NT2/D1 (cell line): ENCODE measurements at regions not wholly inside any gene's neighbourhood (a gene's known extent, or its start where the extent isn't known, plus 50 kb on each side); places are given as distances from the start of the nearest gene placed in this dataset.

ENCODE experiments used
- DNase-seq: peaks from one replicate; pipeline ENCODE4 v3.0.0-alpha.2; 2011; ENCODE audit warnings: low read depth, low spot score
- H3K27me3 ChIP-seq: 2 replicates; pipeline ENCODE4 v1.6.0; 2011; ENCODE audit warnings: mild to moderate bottlenecking; ENCODE audit not compliant: insufficient read length, insufficient read depth
- H3K36me3 ChIP-seq: 2 replicates; pipeline ENCODE4 v1.6.1; 2011; ENCODE audit warnings: mild to moderate bottlenecking, low read length, mixed read lengths; ENCODE audit not compliant: insufficient read depth, insufficient read length
- H3K4me1 ChIP-seq: 2 replicates; pipeline ENCODE4 v1.5.1; 2011; ENCODE audit not compliant: insufficient read depth, insufficient read length
- H3K4me3 ChIP-seq: 2 replicates; pipeline ENCODE4 v1.5.1; 2011; ENCODE audit warnings: low read depth; ENCODE audit not compliant: insufficient read length
- H3K9ac ChIP-seq: 2 replicates; pipeline ENCODE4 v1.6.0; 2011; ENCODE audit warnings: low read depth; ENCODE audit not compliant: insufficient read length
- H3K9me3 ChIP-seq: 2 replicates; pipeline ENCODE4 v1.5.1; 2011; ENCODE audit warnings: mild to moderate bottlenecking, low read length; ENCODE audit not compliant: insufficient read depth
- SUZ12 ChIP-seq: IDR thresholded peaks from 2 replicates; pipeline ENCODE4 v1.6.1; 2011; ENCODE audit not compliant: insufficient read length, insufficient read depth; ENCODE audit errors: extremely low read depth
- YY1 ChIP-seq: IDR thresholded peaks from 2 replicates; pipeline ENCODE4 v1.6.1; 2011; ENCODE audit not compliant: insufficient read length, insufficient read depth
- ZNF274 ChIP-seq: IDR thresholded peaks from 2 replicates; pipeline ENCODE4 v1.6.1; 2011; ENCODE audit warnings: mild to moderate bottlenecking, low read depth, low read length

DNA sequence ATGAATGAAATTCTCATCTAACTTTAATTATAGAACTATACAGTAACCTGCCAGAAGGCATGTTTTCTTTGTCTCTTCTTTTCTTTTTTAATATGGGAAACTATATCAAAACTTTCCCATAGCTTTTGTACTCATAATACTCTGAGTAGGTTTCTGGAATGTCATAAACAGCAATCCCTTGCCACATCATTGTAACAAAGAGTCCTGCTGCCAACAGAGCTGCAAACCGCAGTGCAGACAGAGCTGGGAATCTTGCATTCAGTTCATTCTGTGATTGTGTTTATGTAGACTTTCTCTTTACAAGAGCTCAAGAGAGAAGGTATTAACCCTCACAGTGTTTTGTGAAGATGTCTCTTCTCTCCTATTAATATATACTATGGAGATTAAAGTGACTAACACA lies 304.4 kb upstream of the SLIT2 start:
- Histone ChIP-seq H3K36me3 (no peaks in the 10 kb centered on the region), H3K27me3 (no peaks in the 10 kb centered on the region), H3K4me1 (no peaks in the 10 kb centered on the region), H3K9me3 (no peaks in the 10 kb centered on the region; the same call in 1 of the 2 replicates), H3K4me3 (no peak overlapping the region), H3K9ac (no peak overlapping the region)
- no peak for DNase-seq
- TF ChIP-seq SUZ12 (no peak), ZNF274 (no peak), YY1 (no peak)

DNA sequence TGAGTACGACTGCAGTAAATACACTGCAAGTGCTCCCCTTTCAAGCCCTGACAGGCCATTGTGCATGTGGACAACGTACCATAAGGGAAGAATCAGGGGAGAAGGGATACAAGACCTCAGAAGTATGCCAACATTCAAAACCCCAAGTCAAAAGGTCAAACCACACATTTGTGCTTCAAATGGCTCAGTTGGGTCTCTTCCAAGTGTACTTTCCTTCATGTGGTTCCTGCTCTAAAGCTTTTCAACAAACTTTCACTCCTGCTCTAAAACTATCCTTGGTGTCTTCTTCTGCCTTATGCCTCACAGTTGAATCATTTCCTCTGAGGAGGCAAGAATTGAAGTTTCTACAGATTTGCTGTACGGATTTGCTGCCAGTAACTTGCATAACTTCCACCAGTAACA lies 305.7 kb upstream of the SLIT2 start:
- Histone ChIP-seq H3K9ac (no peak overlapping the region), H3K4me1 (no peaks in the 10 kb centered on the region), H3K27me3 (no peaks in the 10 kb centered on the region), H3K4me3 (no peak overlapping the region), H3K9me3 (no peaks in the 10 kb centered on the region; the same call in 1 of the 2 replicates), H3K36me3 (no peaks in the 10 kb centered on the region)
- TF ChIP-seq ZNF274 (no peak), SUZ12 (no peak), YY1 (no peak)
- no peak for DNase-seq

DNA sequence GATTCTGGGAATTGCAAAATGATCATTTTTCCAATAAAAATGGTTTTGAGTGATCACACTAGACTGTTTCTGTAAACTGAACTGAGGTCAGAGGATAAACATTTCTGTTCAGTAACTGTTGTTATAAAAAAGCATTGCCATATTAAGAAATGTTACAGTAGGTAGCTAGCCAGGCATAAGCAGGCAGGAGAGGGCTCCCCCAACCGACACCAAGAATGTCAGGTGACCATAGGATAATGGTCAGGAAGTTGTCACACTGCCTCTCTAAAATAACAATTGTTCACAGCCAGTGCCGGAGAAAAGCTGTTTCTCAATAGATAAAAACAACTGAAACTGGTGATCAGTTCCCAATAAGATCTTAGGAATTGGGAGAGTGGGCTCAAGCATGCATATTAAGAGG lies 306.2 kb upstream of the SLIT2 start:
- DNase-seq = no peak

DNA sequence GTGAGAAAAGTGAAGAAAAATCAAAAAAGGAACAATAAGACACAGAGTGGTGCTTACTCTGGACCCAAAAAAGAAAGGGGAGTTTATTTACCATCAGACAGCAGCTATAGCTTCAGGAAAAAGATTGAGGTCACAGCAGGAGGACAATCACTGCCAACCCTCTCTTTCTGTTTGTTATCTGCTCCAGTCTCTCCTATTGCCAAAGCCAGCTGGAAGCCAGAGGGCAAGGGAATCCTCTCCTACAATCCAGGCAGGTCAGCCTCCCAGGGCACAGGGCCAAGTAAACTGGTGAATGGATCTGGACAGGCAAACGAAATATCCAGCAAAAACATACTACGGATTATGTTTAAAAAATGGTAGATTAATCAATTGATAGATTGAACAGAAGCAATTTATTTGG lies 306.9 kb upstream of the SLIT2 start:
- Histone ChIP-seq H3K9me3 (no peaks in the 10 kb centered on the region; the same call in 1 of the 2 replicates), H3K27me3 (no peaks in the 10 kb centered on the region), H3K4me3 (no peak overlapping the region), H3K4me1 (no peaks in the 10 kb centered on the region), H3K9ac (no peak overlapping the region), H3K36me3 (no peaks in the 10 kb centered on the region)
- TF ChIP-seq SUZ12 (no peak), ZNF274 (no peak), YY1 (no peak)
- no peak for DNase-seq

More for the DNA sequence above, 306.2 kb upstream of the SLIT2 start:
- Histone ChIP-seq H3K9ac (no peak overlapping the region), H3K9me3 (no peaks in the 10 kb centered on the region; the same call in 1 of the 2 replicates), H3K27me3 (no peaks in the 10 kb centered on the region), H3K4me3 (no peak overlapping the region), H3K36me3 (no peaks in the 10 kb centered on the region), H3K4me1 (no peaks in the 10 kb centered on the region)
- TF ChIP-seq SUZ12 = no peak
- no peak for TF ChIP-seq ZNF274
- TF ChIP-seq YY1 = no peak

DNA sequence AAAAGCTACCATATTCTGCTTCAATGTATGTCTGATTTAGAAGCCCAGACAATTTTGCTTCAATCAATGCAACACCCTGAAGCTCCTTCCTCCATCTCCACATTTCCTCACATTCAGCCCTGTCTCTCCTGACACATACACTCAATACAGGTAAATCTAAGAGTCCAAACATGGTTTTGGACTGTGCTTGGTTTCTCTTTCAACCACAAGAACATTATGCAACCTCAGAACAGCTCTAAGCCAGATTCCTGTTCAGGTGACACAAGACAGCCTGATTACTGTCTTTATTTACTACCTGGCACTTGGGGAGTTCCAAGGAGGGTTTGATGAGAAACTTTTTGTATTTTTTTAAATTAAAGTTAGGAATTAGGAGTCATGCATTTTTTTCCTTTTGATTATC lies 307.5 kb upstream of the SLIT2 start:
- Histone ChIP-seq H3K27me3 (no peaks in the 10 kb centered on the region), H3K36me3 (no peaks in the 10 kb centered on the region), H3K9ac (no peak overlapping the region), H3K4me3 (no peak overlapping the region), H3K9me3 (no peaks in the 10 kb centered on the region; the same call in 1 of the 2 replicates), H3K4me1 (no peaks in the 10 kb centered on the region)
- no peak for DNase-seq
- TF ChIP-seq YY1 (no peak), ZNF274 (no peak), SUZ12 (no peak)

DNA sequence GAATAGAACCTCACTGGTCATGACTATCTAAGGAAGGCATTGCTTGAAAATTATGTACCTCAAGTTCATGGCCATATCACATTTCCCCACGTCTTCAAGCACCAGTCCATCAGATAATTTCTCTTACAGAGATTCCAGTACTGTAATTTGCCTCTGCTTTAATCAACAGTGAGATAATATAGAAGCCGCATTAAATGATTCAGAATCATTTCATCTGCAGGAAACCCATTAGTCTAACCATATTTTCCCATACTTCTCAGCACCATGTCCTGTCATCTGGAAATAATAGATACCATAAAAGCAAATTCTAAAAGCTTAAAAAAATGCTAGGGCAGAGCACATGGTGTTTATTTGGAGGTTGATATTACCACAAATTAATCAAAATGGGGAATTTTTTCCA lies 310.3 kb upstream of the SLIT2 start:
- DNase-seq = no peak
- Histone ChIP-seq H3K9me3 (no peaks in the 10 kb centered on the region), H3K4me1 (no peaks in the 10 kb centered on the region), H3K27me3 (no peaks in the 10 kb centered on the region), H3K9ac (no peak overlapping the region), H3K4me3 (no peak overlapping the region), H3K36me3 (no peaks in the 10 kb centered on the region)
- no peak for TF ChIP-seq ZNF274
- TF ChIP-seq YY1 = no peak
- no peak for TF ChIP-seq SUZ12

DNA sequence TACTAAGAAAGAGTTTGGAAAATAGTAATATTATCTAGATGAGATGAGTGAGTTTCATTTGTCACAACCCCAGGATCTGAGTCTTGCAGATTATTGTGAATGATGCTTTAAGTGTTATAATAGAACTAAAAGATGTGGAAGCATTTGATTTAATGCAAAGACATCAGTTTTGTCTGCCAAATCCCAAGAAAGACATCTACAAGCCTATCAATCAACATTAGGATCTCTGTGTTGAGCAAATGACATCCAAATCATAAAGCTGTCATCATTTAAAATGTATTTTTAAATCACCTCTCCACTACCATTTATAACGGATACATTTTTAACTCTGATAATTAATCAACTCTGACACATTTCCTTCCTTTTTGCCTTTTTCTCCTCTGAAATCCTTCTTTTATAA lies 310.8 kb upstream of the SLIT2 start:
- no peaks in the 10 kb centered on the region for H3K9me3 ChIP-seq
- no peaks in the 10 kb centered on the region for H3K27me3 ChIP-seq
- H3K9ac ChIP-seq = no peak overlapping the region
- no peak for DNase-seq
- no peaks in the 10 kb centered on the region for H3K36me3 ChIP-seq
- TF ChIP-seq ZNF274 (no peak), SUZ12 (no peak), YY1 (no peak)
- H3K4me1 ChIP-seq = no peaks in the 10 kb centered on the region
- H3K4me3 ChIP-seq = no peak overlapping the region

DNA sequence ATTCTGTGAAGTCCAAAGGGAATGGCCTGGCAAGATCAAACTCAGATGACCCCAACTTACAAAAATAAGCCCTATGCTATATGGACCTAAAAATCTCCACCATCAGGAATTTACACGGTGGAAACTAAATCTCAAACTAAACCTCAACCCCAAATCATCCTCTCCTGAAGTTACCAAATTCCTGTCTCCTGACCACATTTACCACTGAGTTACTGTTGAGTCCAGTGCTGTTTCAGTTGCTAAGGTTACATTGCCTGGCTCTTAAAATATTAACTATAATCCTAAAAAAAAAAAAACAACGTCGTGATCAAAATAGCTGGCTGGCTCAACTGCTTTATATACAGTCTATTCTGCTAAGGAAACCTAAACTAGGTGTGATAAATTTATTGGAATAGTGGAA lies 315.2 kb upstream of the SLIT2 start:
- no peak for DNase-seq
- Histone ChIP-seq H3K4me1 (no peaks in the 10 kb centered on the region), H3K9ac (no peak overlapping the region), H3K36me3 (no peaks in the 10 kb centered on the region), H3K4me3 (no peak overlapping the region), H3K9me3 (no peaks in the 10 kb centered on the region), H3K27me3 (no peaks in the 10 kb centered on the region)
- TF ChIP-seq ZNF274 (no peak), YY1 (no peak), SUZ12 (no peak)
